H9 (cell line): ENCODE measurements at regions not wholly inside any gene's neighbourhood (a gene's known extent, or its start where the extent isn't known, plus 50 kb on each side); places are given as distances from the start of the nearest gene placed in this dataset.

Experiments used
- DNase-seq: peaks from one replicate; pipeline ENCODE4 v3.0.0-alpha.2; 2017
- H2AFZ ChIP-seq: one replicate; pipeline ENCODE4 v1.6.1; 2013; ENCODE audit warnings: mild to moderate bottlenecking, low read length, control low read depth, moderate library complexity
- H2AK5ac ChIP-seq: 2 replicates; pipeline ENCODE4 v1.6.1; 2013; ENCODE audit warnings: low read length, control low read depth, mixed read lengths; ENCODE audit not compliant: insufficient read length
- H2BK120ac ChIP-seq: one replicate; pipeline ENCODE4 v1.6.1; 2013; ENCODE audit warnings: low read depth, mild to moderate bottlenecking, low read length, control low read depth, inconsistent platforms; ENCODE audit not compliant: poor library complexity, severe bottlenecking
- H2BK12ac ChIP-seq: 2 replicates; pipeline ENCODE4 v1.6.1; 2013; ENCODE audit warnings: low read length, control low read depth, mixed read lengths, low read depth; ENCODE audit not compliant: insufficient read length
- H2BK15ac ChIP-seq: 2 replicates; pipeline ENCODE4 v1.6.1; 2013; ENCODE audit warnings: low read depth, low read length, control low read depth
- H2BK20ac ChIP-seq: one replicate; pipeline ENCODE4 v1.6.1; 2013; ENCODE audit warnings: low read depth, mild to moderate bottlenecking, low read length, control low read depth, inconsistent platforms; ENCODE audit not compliant: poor library complexity, severe bottlenecking
- H2BK5ac ChIP-seq: 2 replicates; pipeline ENCODE4 v1.6.1; 2013; ENCODE audit warnings: low read length, control low read depth, mixed read lengths; ENCODE audit not compliant: insufficient read length
- H3K14ac ChIP-seq: 2 replicates; pipeline ENCODE4 v1.6.1; 2013; ENCODE audit warnings: low read length, control low read depth; ENCODE audit not compliant: insufficient read depth
- H3K18ac ChIP-seq: 2 replicates; pipeline ENCODE4 v1.6.1; 2013; ENCODE audit warnings: low read depth, mild to moderate bottlenecking, mixed read lengths, low read length, control low read depth; ENCODE audit not compliant: insufficient read length
- H3K23ac ChIP-seq: 2 replicates; pipeline ENCODE4 v1.6.1; 2013; ENCODE audit warnings: low read length, control low read depth, mixed read lengths, low read depth; ENCODE audit not compliant: insufficient read length
- H3K23me2 ChIP-seq: 2 replicates; pipeline ENCODE4 v1.6.1; 2013; ENCODE audit warnings: low read depth, mild to moderate bottlenecking, mixed read lengths, low read length, control low read depth; ENCODE audit not compliant: insufficient read length, poor library complexity, severe bottlenecking
- H3K27ac ChIP-seq: 2 replicates; pipeline ENCODE4 v1.5.1; 2013; ENCODE audit warnings: low read length, control low read depth, mixed read lengths, low read depth; ENCODE audit not compliant: insufficient read length
- H3K27me3 ChIP-seq: 2 replicates; pipeline ENCODE4 v1.6.1; 2013; ENCODE audit warnings: low read length, control low read depth, inconsistent platforms; ENCODE audit not compliant: insufficient read depth
- H3K4ac ChIP-seq: 2 replicates; pipeline ENCODE4 v1.6.1; 2013; ENCODE audit warnings: low read depth, mild to moderate bottlenecking, control low read depth, inconsistent platforms, low read length, moderate library complexity
- H3K4me1 ChIP-seq: 2 replicates; pipeline ENCODE4 v1.6.1; 2013; ENCODE audit warnings: low read length, control low read depth, inconsistent platforms; ENCODE audit not compliant: insufficient read depth
- H3K4me2 ChIP-seq: 2 replicates; pipeline ENCODE4 v1.6.1; 2013; ENCODE audit warnings: low read length, control low read depth, mixed read lengths; ENCODE audit not compliant: insufficient read length, insufficient read depth
- H3K56ac ChIP-seq: 2 replicates; pipeline ENCODE4 v1.6.1; 2013; ENCODE audit warnings: low read depth, mild to moderate bottlenecking, mixed read lengths, low read length, control low read depth; ENCODE audit not compliant: insufficient read length
- H3K79me1 ChIP-seq: 2 replicates; pipeline ENCODE4 v1.6.1; 2013; ENCODE audit warnings: low read depth, mild to moderate bottlenecking, moderate library complexity, low read length, control low read depth, inconsistent platforms; ENCODE audit not compliant: insufficient read depth, poor library complexity, severe bottlenecking
- H3K79me2 ChIP-seq: 2 replicates; pipeline ENCODE4 v1.6.1; 2013; ENCODE audit warnings: low read length, control low read depth, inconsistent platforms; ENCODE audit not compliant: insufficient read depth
- H3K9ac ChIP-seq: 2 replicates; pipeline ENCODE4 v1.6.1; 2013; ENCODE audit warnings: low read length, control low read depth, mixed read lengths; ENCODE audit not compliant: insufficient read length; ENCODE audit errors: extremely low read depth
- H3K9me3 ChIP-seq: one replicate; pipeline ENCODE4 v1.6.1; 2013; ENCODE audit warnings: low read depth, low read length, inconsistent platforms; ENCODE audit not compliant: control insufficient read depth
- H3T11ph ChIP-seq: one replicate; pipeline ENCODE4 v1.6.1; 2013; ENCODE audit warnings: mild to moderate bottlenecking, low read length, control low read depth, inconsistent platforms
- H4K20me1 ChIP-seq: one replicate; pipeline ENCODE4 v1.6.1; 2013; ENCODE audit not compliant: control insufficient read depth, insufficient read length, insufficient read depth
- H4K5ac ChIP-seq: 2 replicates; pipeline ENCODE4 v1.6.1; 2013; ENCODE audit warnings: low read depth, mild to moderate bottlenecking, mixed read lengths, low read length, control low read depth; ENCODE audit not compliant: insufficient read length
- H4K8ac ChIP-seq: replicated peaks from 2 replicates; pipeline ENCODE4 v1.6.1; 2013; ENCODE audit warnings: low read length, control low read depth, mixed read lengths, low read depth; ENCODE audit not compliant: insufficient read length
- H4K91ac ChIP-seq: 2 replicates; pipeline ENCODE4 v1.6.1; 2013; ENCODE audit warnings: low read depth, mild to moderate bottlenecking, moderate library complexity, mixed read lengths, low read length, control low read depth; ENCODE audit not compliant: insufficient read length
- H3K27ac Mint-ChIP-seq, 3 experiments: 2 replicates in 2 of 3; 3 replicates in 1 of 3; pipeline ENCODE4 v1.8.0; 2020 to 2021; ENCODE audit warnings: mixed read lengths in 3 of 3, mild to moderate bottlenecking in 1 of 3, moderate library complexity in 1 of 3
- H3K27me3 Mint-ChIP-seq: 2 replicates; pipeline ENCODE4 v1.8.0; 2021; ENCODE audit warnings: low read depth, mild to moderate bottlenecking, moderate library complexity, mixed read lengths
- H3K36me3 Mint-ChIP-seq, 3 experiments: 2 replicates in 2 of 3; 3 replicates in 1 of 3; pipeline ENCODE4 v1.8.0; 2020 to 2021; ENCODE audit warnings: low read depth in 3 of 3, mixed read lengths in 3 of 3; ENCODE audit not compliant: insufficient read depth in 1 of 3
- H3K4me1 Mint-ChIP-seq, 2 experiments: 2 replicates each; pipeline ENCODE4 v1.8.0; 2020; ENCODE audit warnings: mixed read lengths in 2 of 2
- H3K4me3 Mint-ChIP-seq, 2 experiments: 2 replicates in 1 of 2; 3 replicates in 1 of 2; pipeline ENCODE4 v1.8.0; 2020 to 2021; ENCODE audit warnings: mild to moderate bottlenecking in 2 of 2, mixed read lengths in 2 of 2, moderate library complexity in 1 of 2
- H3K9me3 Mint-ChIP-seq, 2 experiments: 2 replicates in 1 of 2; 3 replicates in 1 of 2; pipeline ENCODE4 v1.8.0; 2020; ENCODE audit warnings: mild to moderate bottlenecking in 2 of 2, mixed read lengths in 2 of 2, moderate library complexity in 1 of 2
- WGBS: extraction: QIAGEN DNeasy Blood & Tissue Kit; methylation state at CpG from one replicate; pipeline ENCODE4 v1.1.7; 2013; ENCODE audit warnings: missing lambda C conversion rate, low lambda C conversion rate, mixed read lengths; ENCODE audit not compliant: insufficient read length; ENCODE audit errors: extremely low coverage; 5-methylcytosine and 5-hydroxymethylcytosine counted together
- TF ChIP-seq, protein P1 (sequence below): fragments of 200-600 bp; sonication (generic); conservative IDR thresholded peaks from 3 replicates; pipeline ENCODE4 v1.8.0; 2021; ENCODE audit warnings: antibody characterized with exemption, mild to moderate bottlenecking

DNA sequence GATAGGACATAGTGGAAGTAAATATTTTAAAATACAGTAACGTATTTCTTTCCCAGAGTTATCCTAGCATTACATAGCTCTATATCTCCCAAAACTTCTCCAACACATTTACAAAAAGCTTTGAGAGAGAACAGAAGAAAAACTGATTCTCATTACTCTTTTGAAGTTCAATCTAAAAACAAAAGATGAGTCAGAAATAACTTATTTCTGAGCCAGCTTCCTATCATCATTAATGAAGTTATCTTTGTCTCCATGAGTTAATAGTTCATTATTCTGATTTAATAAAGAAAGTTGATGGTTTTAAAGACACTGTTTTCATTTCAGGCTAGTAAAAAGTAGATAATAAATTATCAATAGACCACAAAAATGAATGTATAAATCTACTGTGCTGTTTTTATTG is 446.7 kb upstream of the SPRY2 start:
- Histone ChIP-seq H3K56ac (no peak overlapping the region), H4K5ac (no peak overlapping the region), H4K91ac (no peak overlapping the region), H3K79me2 (no peaks in the 10 kb centered on the region), H3K23me2 (no peaks in the 10 kb centered on the region), H3K23ac (no peak overlapping the region), H3K9ac (no peak overlapping the region), H3K79me1 (no peaks in the 10 kb centered on the region), H3K27me3 (no peaks in the 10 kb centered on the region), H3K4ac (no peak overlapping the region), H3K27ac (no peak overlapping the region), H3K4me1 (peaks cover 4% of the 10 kb centered on the region; the same call in 1 of the 2 replicates), H2BK15ac (no peak overlapping the region), H3K14ac (no peak overlapping the region), H3K9me3 (no peaks in the 10 kb centered on the region), H2BK5ac (no peak overlapping the region), H3K4me2 (no peak overlapping the region), H2BK12ac (no peak overlapping the region), H2AFZ (no peak overlapping the region), H4K20me1 (no peaks in the 10 kb centered on the region), H3T11ph (no peak overlapping the region), H2BK120ac (no peak overlapping the region), H4K8ac (no peak overlapping the region), H2AK5ac (no peak overlapping the region), H3K18ac (no peak overlapping the region), H2BK20ac (no peak overlapping the region)
- DNase-seq: no peak
- Mint-ChIP-seq H3K4me1 (peaks cover 20 to 22% of the 10 kb centered on the region in 2 experiments), H3K9me3 (no peaks in the 10 kb centered on the region), H3K36me3 (no peaks in the 10 kb centered on the region), H3K27me3 (no peaks in the 10 kb centered on the region; the same call in 1 of the 2 replicates), H3K27ac (no peak overlapping the region), H3K4me3 (no peak overlapping the region)
- TF ChIP-seq, protein P1, sequence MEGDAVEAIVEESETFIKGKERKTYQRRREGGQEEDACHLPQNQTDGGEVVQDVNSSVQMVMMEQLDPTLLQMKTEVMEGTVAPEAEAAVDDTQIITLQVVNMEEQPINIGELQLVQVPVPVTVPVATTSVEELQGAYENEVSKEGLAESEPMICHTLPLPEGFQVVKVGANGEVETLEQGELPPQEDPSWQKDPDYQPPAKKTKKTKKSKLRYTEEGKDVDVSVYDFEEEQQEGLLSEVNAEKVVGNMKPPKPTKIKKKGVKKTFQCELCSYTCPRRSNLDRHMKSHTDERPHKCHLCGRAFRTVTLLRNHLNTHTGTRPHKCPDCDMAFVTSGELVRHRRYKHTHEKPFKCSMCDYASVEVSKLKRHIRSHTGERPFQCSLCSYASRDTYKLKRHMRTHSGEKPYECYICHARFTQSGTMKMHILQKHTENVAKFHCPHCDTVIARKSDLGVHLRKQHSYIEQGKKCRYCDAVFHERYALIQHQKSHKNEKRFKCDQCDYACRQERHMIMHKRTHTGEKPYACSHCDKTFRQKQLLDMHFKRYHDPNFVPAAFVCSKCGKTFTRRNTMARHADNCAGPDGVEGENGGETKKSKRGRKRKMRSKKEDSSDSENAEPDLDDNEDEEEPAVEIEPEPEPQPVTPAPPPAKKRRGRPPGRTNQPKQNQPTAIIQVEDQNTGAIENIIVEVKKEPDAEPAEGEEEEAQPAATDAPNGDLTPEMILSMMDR: no peak
- WGBS: no CpG with 5 or more reads among the region's 1 CpG
